ENCODE measurements at regions not wholly inside any gene's neighbourhood (a gene's known extent, or its start where the extent isn't known, plus 50 kb on each side); places are given as distances from the start of the nearest gene placed in this dataset.

- Histone ChIP-seq H4K91ac (ENCODE audit: insufficient read depth, low read depth, low read length) (no peak overlapping the region), H3K18ac (ENCODE audit: low read depth, low read length) (no peak overlapping the region), H2BK120ac (ENCODE audit: low read depth, low read length) (no peak overlapping the region), H3K9me1 (ENCODE audit: insufficient read depth, low read length) (no peaks in the 10 kb centered on the region), H3K9ac (ENCODE audit: low read depth, low read length) (no peak overlapping the region), H4K5ac (ENCODE audit: low read depth, low read length) (no peak overlapping the region), H4K20me1 (ENCODE audit: insufficient read depth, low read length) (no peaks in the 10 kb centered on the region), H3K4me3 (ENCODE audit: insufficient read depth, low read depth, low read length) (no peak overlapping the region), H3K4ac (ENCODE audit: low read depth, low read length) (no peak overlapping the region), H2AFZ (replicated peaks; ENCODE audit: low read length, poor library complexity) (no peak overlapping the region), H3K4me2 (ENCODE audit: low read depth, low read length) (no peak overlapping the region), H3K27me3 (ENCODE audit: control insufficient read depth, insufficient read depth, low read length) (no peaks in the 10 kb centered on the region), H3K36me3 (ENCODE audit: control insufficient read depth, insufficient read depth, low read length) (no peaks in the 10 kb centered on the region), H3K56ac (ENCODE audit: extremely low read depth, insufficient read depth, low read length) (no peak overlapping the region), H2BK15ac (ENCODE audit: low read depth, low read length) (no peak overlapping the region), H3K27ac (ENCODE audit: insufficient read depth, low read length) (no peak overlapping the region), H3K23ac (ENCODE audit: low read depth, low read length) (no peak overlapping the region), H3K4me1 (ENCODE audit: control insufficient read depth, insufficient read depth, low read length) (no peaks in the 10 kb centered on the region), H2BK5ac (ENCODE audit: low read depth, low read length, poor library complexity, severe bottlenecking) (no peak overlapping the region), H3K9me3 (ENCODE audit: control insufficient read depth, insufficient read depth, low read length) (no peaks in the 10 kb centered on the region), H2AK5ac (ENCODE audit: low read depth, low read length) (no peak overlapping the region), H2BK20ac (ENCODE audit: low read depth, low read length) (no peak overlapping the region), H3K79me1 (ENCODE audit: low read depth in 1 of 2, low read length in 2 of 2) (no peaks in the 10 kb centered on the region), H3K14ac (replicated peaks; ENCODE audit: low read depth, low read length) (no peak overlapping the region), H4K8ac (ENCODE audit: low read depth in 2 of 2, low read length in 2 of 2) (no peak overlapping the region), H2AK9ac (replicated peaks; ENCODE audit: low read depth, low read length, poor library complexity) (no peak overlapping the region)
- no TSS peak for BruUV-seq (replicated peaks)
- TF ChIP-seq RAD21 (IDR thresholded peaks at IDR 0.05; ENCODE audit: low read length) (no peak), NFE2L2 (IDR thresholded peaks at IDR 0.05; ENCODE audit: low read depth, low read length) (no peak), CHD1 (IDR thresholded peaks at IDR 0.05; ENCODE audit: low read depth, low read length) (no peak), RCOR1 (IDR thresholded peaks at IDR 0.05; ENCODE audit: insufficient replicate concordance, low read length) (no peak), MXI1 (IDR thresholded peaks at IDR 0.05; ENCODE audit: borderline replicate concordance, low read depth, low read length) (no peak), CTCF (conservative IDR thresholded peaks at IDR 0.05; ENCODE audit: low read depth, low read length) (no peak), BHLHE40 (IDR thresholded peaks at IDR 0.05; ENCODE audit: low read depth, low read length) (no peak), MAZ (IDR thresholded peaks at IDR 0.05; ENCODE audit: borderline replicate concordance, low read depth, low read length) (no peak), ELK1 (IDR thresholded peaks at IDR 0.05; ENCODE audit: borderline replicate concordance, low read depth, low read length) (no peak), USF2 (IDR thresholded peaks at IDR 0.05; ENCODE audit: low read depth, low read length) (no peak), RFX5 (IDR thresholded peaks at IDR 0.05; ENCODE audit: low read depth, low read length) (no peak), POLR2A (IDR thresholded peaks at IDR 0.05; ENCODE audit: low read depth, low read length) (no peak), SMC3 (IDR thresholded peaks at IDR 0.05; ENCODE audit: low read depth, low read length) (no peak), MAFK (IDR thresholded peaks at IDR 0.05; ENCODE audit: low read depth, low read length) (no peak), FOS (IDR thresholded peaks at IDR 0.05; ENCODE audit: low read depth, low read length) (no peak), CEBPB (IDR thresholded peaks at IDR 0.05; ENCODE audit: low read depth, low read length) (no peak)
- ChIA-PET POLR2A (ENCODE audit: unreplicated experiment) (no interaction called here), CTCF (no interaction called here)
- in situ Hi-C loops (cut with MboI; ENCODE audit: low sequenced_read_pairs), result no loop called here
- dilution Hi-C loops (cut with HindIII; ENCODE audit: low sequenced_read_pairs, unreplicated experiment), result no loop called here
- no CpG with 5 or more reads among the region's 4 CpGs for WGBS, 2 experiments (ENCODE audit: extremely low coverage in 2 of 2, insufficient read length in 1 of 2)
- ATAC-seq (ENCODE audit: low read depth) (no peak), DNase-seq (no peak)
- intact Hi-C loops (cut with micrococcal nuclease), result no loop called here
These were observed 164.4 kb downstream of the SCG2 start for GRCh38 chr2:223437788-223438187.

All from IMR-90 (cell line).